ENCODE measurements at regions not wholly inside any gene's neighbourhood (a gene's known extent, or its start where the extent isn't known, plus 50 kb on each side); places are given as distances from the start of the nearest gene placed in this dataset.

GRCh38 chr9:38286357-38286756, 106.1 kb upstream of the ALDH1B1 start:
- intact Hi-C loops (cut with DNase I, micrococcal nuclease) = no loop called here
- no peak for TF ChIP-seq CTCF (IDR thresholded peaks at IDR 0.05)
- H3K36me3 ChIP-seq (ENCODE audit: low read depth) = no peaks in the 10 kb centered on the region
- H3K4me1 ChIP-seq (ENCODE audit: low read depth) = no peaks in the 10 kb centered on the region
- H3K9me3 ChIP-seq = no peaks in the 10 kb centered on the region
- DNase-seq = no peak
- ATAC-seq = no peak
- no peak overlapping the region for H3K4me3 ChIP-seq

GRCh38 chr9:38285236-38285635, 107.3 kb upstream of the ALDH1B1 start:
- ATAC-seq = no peak
- Histone ChIP-seq H3K4me1 (ENCODE audit: low read depth) (no peaks in the 10 kb centered on the region), H3K4me3 (no peak overlapping the region), H3K9me3 (no peaks in the 10 kb centered on the region), H3K36me3 (ENCODE audit: low read depth) (no peaks in the 10 kb centered on the region)
- no peak for TF ChIP-seq CTCF (IDR thresholded peaks at IDR 0.05)
- intact Hi-C loops (cut with DNase I, micrococcal nuclease) = no loop called here
- no peak for DNase-seq

GRCh38 chr9:38284588-38285051, 107.9 kb upstream of the ALDH1B1 start:
- H3K4me1 ChIP-seq (ENCODE audit: low read depth) = no peaks in the 10 kb centered on the region
- H3K4me3 ChIP-seq = no peak overlapping the region
- ATAC-seq = no peak
- TF ChIP-seq CTCF (IDR thresholded peaks at IDR 0.05) = no peak
- H3K36me3 ChIP-seq (ENCODE audit: low read depth) = no peaks in the 10 kb centered on the region
- DNase-seq = no peak
- H3K9me3 ChIP-seq = no peaks in the 10 kb centered on the region
- intact Hi-C loops (cut with DNase I, micrococcal nuclease) = no loop called here

GRCh38 chr9:38284039-38284575, 108.4 kb upstream of the ALDH1B1 start:
- no peak for ATAC-seq
- Histone ChIP-seq H3K4me1 (ENCODE audit: low read depth) (no peaks in the 10 kb centered on the region), H3K4me3 (no peak overlapping the region), H3K36me3 (ENCODE audit: low read depth) (no peaks in the 10 kb centered on the region), H3K9me3 (no peaks in the 10 kb centered on the region)
- intact Hi-C loops (cut with DNase I, micrococcal nuclease) = no loop called here
- no peak for DNase-seq
- TF ChIP-seq CTCF (IDR thresholded peaks at IDR 0.05) = no peak

- intact Hi-C loops (cut with DNase I, micrococcal nuclease) = no loop called here
- ATAC-seq (no peak), DNase-seq (no peak)
- no peak for TF ChIP-seq CTCF (IDR thresholded peaks at IDR 0.05)
- Histone ChIP-seq H3K9me3 (no peaks in the 10 kb centered on the region), H3K36me3 (ENCODE audit: low read depth) (no peaks in the 10 kb centered on the region), H3K4me3 (no peak overlapping the region), H3K4me1 (ENCODE audit: low read depth) (no peaks in the 10 kb centered on the region)
Measured at GRCh38 chr9:38282756-38283155, 109.7 kb upstream of the ALDH1B1 start.

- Histone ChIP-seq H3K36me3 (ENCODE audit: low read depth) (no peaks in the 10 kb centered on the region), H3K9me3 (no peaks in the 10 kb centered on the region), H3K4me1 (ENCODE audit: low read depth) (no peaks in the 10 kb centered on the region), H3K4me3 (no peak overlapping the region)
- no peak for TF ChIP-seq CTCF (IDR thresholded peaks at IDR 0.05)
- DNase-seq (no peak), ATAC-seq (no peak)
- intact Hi-C loops (cut with DNase I, micrococcal nuclease) = no loop called here
Measured at GRCh38 chr9:38281917-38282316, 110.6 kb upstream of the ALDH1B1 start.

Measured in mucosa of descending colon (tissue), 3 donors.